ENCODE measurements at regions not wholly inside any gene's neighbourhood (a gene's known extent, or its start where the extent isn't known, plus 50 kb on each side); places are given as distances from the start of the nearest gene placed in this dataset.

GRCh38 chr12:111169456-111169855 lies 199.4 kb downstream of the PHETA1 start:
- TF ChIP-seq, protein P1, sequence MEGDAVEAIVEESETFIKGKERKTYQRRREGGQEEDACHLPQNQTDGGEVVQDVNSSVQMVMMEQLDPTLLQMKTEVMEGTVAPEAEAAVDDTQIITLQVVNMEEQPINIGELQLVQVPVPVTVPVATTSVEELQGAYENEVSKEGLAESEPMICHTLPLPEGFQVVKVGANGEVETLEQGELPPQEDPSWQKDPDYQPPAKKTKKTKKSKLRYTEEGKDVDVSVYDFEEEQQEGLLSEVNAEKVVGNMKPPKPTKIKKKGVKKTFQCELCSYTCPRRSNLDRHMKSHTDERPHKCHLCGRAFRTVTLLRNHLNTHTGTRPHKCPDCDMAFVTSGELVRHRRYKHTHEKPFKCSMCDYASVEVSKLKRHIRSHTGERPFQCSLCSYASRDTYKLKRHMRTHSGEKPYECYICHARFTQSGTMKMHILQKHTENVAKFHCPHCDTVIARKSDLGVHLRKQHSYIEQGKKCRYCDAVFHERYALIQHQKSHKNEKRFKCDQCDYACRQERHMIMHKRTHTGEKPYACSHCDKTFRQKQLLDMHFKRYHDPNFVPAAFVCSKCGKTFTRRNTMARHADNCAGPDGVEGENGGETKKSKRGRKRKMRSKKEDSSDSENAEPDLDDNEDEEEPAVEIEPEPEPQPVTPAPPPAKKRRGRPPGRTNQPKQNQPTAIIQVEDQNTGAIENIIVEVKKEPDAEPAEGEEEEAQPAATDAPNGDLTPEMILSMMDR (conservative IDR thresholded peaks at IDR 0.05) = no peak
- TF ChIP-seq ZFX (IDR thresholded peaks at IDR 0.05) = no peak
